GM21381 (cell line): ENCODE measurements at regions not wholly inside any gene's neighbourhood (a gene's known extent, or its start where the extent isn't known, plus 50 kb on each side); places are given as distances from the start of the nearest gene placed in this dataset.

Experiments used
- ATAC-seq: cut with Tn5 transposase; IDR thresholded peaks from one replicate; pipeline ENCODE4 v1.9.1; 2021; ENCODE audit warnings: mild to moderate bottlenecking, moderate library complexity; ENCODE audit not compliant: unreplicated experiment

- no peak for ATAC-seq
Observed at GRCh38 chr12:43120150-43120549, 431.9 kb downstream of the ADAMTS20 start.

- ATAC-seq = no peak
Observed at GRCh38 chr12:43118881-43119280, 433.1 kb downstream of the ADAMTS20 start.

DNA sequence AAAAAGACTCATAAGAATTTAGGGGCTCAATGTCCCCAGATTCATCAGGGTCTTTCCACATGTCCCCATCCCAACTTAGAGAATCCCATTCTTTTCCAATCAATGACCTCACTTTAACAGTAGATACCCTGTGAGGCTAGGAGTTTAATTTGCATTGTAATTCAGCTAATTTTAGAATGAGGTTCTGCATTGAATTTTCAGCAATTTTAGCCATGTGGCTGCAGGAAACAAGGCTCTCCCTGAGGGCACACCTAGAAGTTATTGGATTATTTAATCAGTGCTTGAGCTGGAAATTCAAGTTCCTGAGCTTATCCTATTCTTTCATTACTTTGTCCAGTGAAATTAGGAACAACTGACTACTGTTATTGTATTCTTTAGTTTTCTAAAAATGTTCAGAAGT, 433.8 kb downstream of the ADAMTS20 start:
- no peak for ATAC-seq

- no peak for ATAC-seq
Observed at GRCh38 chr12:43117226-43117930, 434.6 kb downstream of the ADAMTS20 start.

DNA sequence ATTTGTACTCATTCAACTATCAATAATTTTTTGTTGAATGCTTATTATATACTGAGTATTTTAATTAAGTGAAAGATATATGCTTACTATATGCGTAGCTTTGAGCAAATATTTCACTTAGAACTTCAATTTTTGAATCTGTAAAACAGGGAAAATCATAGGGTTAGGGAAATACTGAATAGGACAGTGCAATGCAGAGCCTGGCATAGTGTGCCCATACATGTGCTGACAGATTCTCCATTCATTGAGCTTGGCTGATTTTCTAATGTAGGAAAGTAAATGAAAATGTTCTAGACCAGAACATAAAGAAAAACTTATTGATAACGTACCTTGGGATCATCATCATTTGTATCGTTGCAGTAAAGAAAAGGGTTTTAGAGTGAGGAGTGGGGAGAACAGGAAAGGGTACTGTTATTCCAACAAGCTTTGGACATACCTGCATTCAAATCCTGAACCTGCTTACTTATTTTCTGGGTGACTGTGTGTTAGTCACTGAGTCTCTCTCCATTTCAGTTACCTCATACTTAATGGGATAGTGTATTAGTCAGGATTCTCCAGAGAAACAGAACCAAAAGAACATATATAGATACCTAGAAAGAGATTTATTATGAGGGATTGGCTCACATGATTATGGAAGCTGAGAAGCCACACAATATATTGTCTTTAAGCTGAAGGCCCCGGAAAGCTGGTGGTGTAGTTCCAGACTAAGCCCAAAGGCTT, 436.4 kb downstream of the ADAMTS20 start:
- no peak for ATAC-seq

- ATAC-seq = no peak
Observed at GRCh38 chr12:43114316-43114715, 437.7 kb downstream of the ADAMTS20 start.

- no peak for ATAC-seq
Observed at GRCh38 chr12:43113616-43114015, 438.4 kb downstream of the ADAMTS20 start.

- ATAC-seq = no peak
Observed at GRCh38 chr12:43113135-43113534, 438.9 kb downstream of the ADAMTS20 start.

DNA sequence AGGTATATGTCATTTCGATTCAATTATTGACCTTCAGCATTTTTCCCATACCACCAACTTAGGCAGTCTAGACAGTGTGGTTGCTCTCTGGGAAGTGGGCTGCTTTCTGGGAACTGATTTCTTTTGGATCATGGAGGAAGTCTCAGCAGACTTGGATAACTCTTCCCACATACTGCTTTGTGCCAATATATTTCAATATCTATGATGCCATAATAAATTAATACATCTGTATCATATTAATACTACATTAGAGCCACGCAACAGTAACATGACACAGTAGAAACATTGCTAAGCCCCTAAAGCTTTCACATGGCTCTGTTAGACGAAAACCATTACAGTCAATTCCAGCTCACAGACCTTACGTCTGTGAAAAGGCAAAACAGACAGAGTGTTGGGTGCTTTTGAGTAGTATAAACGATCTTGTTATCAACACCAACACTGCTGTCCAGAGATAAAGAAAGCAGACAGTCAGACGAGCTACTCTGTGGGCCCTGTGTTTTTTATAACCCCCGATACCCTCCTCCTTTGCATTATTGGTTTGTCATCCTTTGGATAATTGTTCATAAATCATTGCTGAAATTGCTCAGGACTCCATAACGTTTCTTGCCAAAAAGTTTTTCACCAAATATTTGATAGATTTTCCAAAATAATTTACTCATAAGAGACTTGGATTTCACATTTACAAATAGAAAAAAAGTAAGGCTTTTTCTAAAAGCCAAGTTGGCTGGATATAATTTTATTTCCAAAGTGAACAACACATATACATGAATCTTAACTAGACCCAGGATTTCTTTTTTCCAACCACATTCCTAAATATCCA, 439.7 kb downstream of the ADAMTS20 start:
- ATAC-seq = no peak

DNA sequence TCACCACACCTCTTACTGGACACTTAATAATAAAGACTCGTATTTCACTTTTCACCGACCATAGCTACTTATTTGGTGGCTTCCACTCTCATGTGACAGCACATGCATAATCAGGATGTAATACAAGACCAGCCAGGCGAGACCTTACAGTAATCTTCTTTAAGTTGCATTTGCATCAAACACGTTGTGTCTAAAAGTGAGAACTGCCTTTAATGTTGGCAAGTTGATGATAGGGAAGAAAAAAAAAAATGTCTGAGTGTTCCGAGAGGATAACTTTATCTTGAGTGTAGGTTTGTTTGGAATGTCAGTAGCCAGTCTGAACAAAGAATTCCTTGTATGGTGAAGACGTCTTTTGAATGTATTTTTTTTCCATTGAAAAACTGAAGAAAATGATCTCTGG, 440.4 kb downstream of the ADAMTS20 start:
- no peak for ATAC-seq

- ATAC-seq = no peak
Observed at GRCh38 chr12:43109631-43110345, 442.2 kb downstream of the ADAMTS20 start.

GRCh38 chr12:43108656-43109055, 443.3 kb downstream of the ADAMTS20 start:
- no peak for ATAC-seq

DNA sequence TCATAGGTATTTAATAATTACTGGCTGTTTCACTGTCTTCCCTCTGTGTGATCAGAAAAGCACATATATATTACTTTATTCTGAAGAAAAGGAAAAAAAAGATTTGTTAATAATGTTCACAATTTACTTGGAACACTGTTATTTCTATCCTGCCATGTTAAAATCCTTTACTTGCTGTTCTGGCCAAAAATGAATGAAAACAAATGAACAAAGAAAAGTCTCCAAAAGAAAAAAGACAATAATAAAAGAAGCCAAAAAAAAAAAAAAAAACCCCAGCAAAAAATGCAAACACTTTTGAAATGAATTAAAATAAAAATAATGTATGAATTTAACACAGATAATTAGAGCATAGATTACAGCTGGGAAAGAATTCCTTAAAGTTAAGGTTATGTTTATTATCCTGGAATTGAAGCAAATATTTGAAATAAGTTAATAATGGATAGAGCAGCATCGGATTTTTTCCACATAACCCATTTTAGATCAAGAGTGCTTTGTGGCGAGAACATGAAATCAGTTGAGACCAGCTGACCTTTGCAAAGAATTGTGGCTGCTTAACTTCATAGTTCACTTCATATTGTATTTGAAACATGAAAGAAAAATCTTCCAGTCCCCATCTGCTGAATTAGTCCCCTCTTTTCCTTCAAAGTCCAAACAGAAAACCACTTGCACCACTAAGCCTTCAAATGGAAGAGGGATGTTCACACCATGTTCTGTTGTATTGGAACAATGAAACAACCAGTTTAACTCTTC, 444.8 kb downstream of the ADAMTS20 start:
- ATAC-seq = no peak

GRCh38 chr12:43106355-43106754, 445.6 kb downstream of the ADAMTS20 start:
- no peak for ATAC-seq

GRCh38 chr12:43105426-43105981, 446.5 kb downstream of the ADAMTS20 start:
- no peak for ATAC-seq

GRCh38 chr12:43104494-43104893, 447.5 kb downstream of the ADAMTS20 start:
- ATAC-seq = no peak

DNA sequence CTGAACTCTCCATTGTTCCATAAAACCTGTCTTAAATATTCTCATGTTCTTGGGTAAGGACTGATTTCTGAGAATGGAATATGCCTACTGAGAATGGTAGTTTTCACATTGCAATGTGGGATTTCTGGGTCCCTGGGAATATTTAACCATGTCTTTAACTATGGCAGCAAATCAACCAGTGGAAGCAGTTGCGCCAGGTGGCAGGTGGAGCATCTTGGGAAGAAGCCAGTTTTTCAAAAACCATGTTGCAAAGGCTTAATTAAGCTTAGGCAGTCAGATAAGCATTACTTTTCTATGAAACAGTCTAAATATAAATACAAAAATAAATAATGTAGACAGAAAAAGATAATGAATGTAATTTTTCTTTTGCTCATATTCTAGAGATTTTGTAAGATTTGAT, 448.1 kb downstream of the ADAMTS20 start:
- no peak for ATAC-seq

DNA sequence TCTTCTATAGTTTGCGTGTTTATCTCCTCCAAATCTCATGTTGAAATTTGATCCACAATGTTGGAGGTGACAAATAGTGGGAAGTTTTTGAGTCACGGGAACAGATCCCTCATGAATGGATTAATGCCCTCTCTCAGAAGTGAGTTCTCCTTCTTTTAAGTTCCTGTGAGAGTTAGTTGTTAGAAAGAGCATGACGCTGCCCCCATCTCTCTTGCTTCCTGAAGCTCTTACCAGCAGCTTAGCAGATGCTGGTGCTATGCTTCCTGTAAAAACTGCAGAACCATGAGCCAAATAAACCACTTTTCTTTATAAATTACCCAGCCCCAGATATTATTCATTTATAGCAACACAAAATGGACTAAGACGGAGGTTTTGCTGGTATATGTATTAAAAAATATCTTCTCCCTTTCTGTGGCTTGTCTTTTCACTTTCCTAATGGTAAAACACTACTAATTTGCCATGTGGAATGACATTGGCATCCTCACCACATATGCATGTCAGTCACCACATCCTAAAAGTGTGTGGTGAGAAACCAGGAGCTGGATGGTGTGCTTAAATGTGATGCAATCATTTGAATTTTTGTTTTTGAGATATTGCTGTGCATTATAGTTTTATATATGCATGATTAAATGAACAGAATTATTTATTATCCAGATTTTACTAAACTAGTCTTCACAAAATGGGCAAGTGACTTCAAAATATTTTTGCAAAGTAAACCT, 449.3 kb downstream of the ADAMTS20 start:
- no peak for ATAC-seq

- no peak for ATAC-seq
Observed at GRCh38 chr12:43100231-43100630, 451.8 kb downstream of the ADAMTS20 start.
